HCT116 (cell line): ENCODE measurements at regions not wholly inside any gene's neighbourhood (a gene's known extent, or its start where the extent isn't known, plus 50 kb on each side); places are given as distances from the start of the nearest gene placed in this dataset.
A peak's percentile ranks its signal among the peaks of the same experiment; 100 is the strongest.

Experiments
- ATAC-seq: fragments of 200-7000 bp; cut with Tn5 transposase; 2 replicates; pipeline ENCODE4 v1.9.1; 2020; ENCODE audit warnings: mild to moderate bottlenecking, moderate library complexity
- BruUV-seq: library from RNA; stranded (reverse); fragments of 400-500 nt; replicated peaks from 2 replicates; lab custom pipeline; 2021; lab: Mats Ljungman, UMichigan
- CTCF ChIA-PET: fragments of 300-600 bp; sonication (Branson Sonifier 250); formaldehyde crosslinking; loops from one replicate; lab custom pipeline; 2021; ENCODE audit warnings: antibody characterized with exemption; lab: Charles Lee
- POLR2A ChIA-PET: fragments of 300-600, 350-600 bp; sonication (Branson Sonifier 250); formaldehyde crosslinking; loops from one replicate; lab custom pipeline; 2021; ENCODE audit warnings: antibody characterized with exemption; lab: Charles Lee
- RAD21 ChIA-PET, 2 experiments: fragments of 300-600 bp; sonication (Branson Sonifier 250); formaldehyde crosslinking; loops; one replicate each; lab custom pipeline; 2023; ENCODE audit warnings: low total read pairs in 2 of 2; ENCODE audit not compliant: uncharacterized antibody in 2 of 2, unreplicated experiment in 2 of 2, low non-redundant PET in 1 of 2; lab: Charles Lee
- DNase-seq: peaks from one replicate; pipeline ENCODE4 v3.0.0-alpha.2; 2010; ENCODE audit warnings: low read depth, low spot score
- H2AFZ ChIP-seq: fragments of 200-600 bp; shearing (Covaris generic), sonication (generic); 2 replicates; pipeline ENCODE4 v1.6.1; 2017; ENCODE audit warnings: low read depth, mixed run types, mixed read lengths, antibody characterized with exemption, low read length; ENCODE audit not compliant: poor library complexity, severe bottlenecking
- H3K27ac ChIP-seq: 2 replicates; pipeline ENCODE4 v1.5.1; 2012; ENCODE audit warnings: low read depth, low read length
- H3K27me3 ChIP-seq: fragments of 200-600 bp; sonication (generic); 2 replicates; pipeline ENCODE4 v1.6.1; 2016; ENCODE audit warnings: mixed run types, low read length, mixed read lengths; ENCODE audit not compliant: insufficient read depth
- H3K36me3 ChIP-seq, 2 experiments: fragments of 200-500 bp in 1 of 2; fragments of 200-600 bp in 1 of 2; sonication (Bioruptor generic) in 1 of 2; sonication (generic) in 1 of 2; 2 replicates each; pipeline versions ENCODE4 v1.5.1 to v1.6.1; 2014 to 2016; ENCODE audit warnings: low read length in 2 of 2, inconsistent platforms in 1 of 2, mixed read lengths in 1 of 2, mixed run types in 1 of 2; ENCODE audit not compliant: insufficient read depth in 2 of 2, control insufficient read depth in 1 of 2
- H3K4me1 ChIP-seq, 2 experiments: fragments of 200-600 bp in 1 of 2; sonication (generic) in 1 of 2; 2 replicates each; pipeline versions ENCODE4 v1.5.1 to v1.6.1; 2012 to 2017; ENCODE audit warnings: low read length in 2 of 2, inconsistent platforms in 1 of 2, mild to moderate bottlenecking in 1 of 2, mixed read lengths in 1 of 2, mixed run types in 1 of 2, moderate library complexity in 1 of 2; ENCODE audit not compliant: insufficient read depth in 2 of 2, control insufficient read depth in 1 of 2
- H3K4me2 ChIP-seq: fragments of 200-600 bp; sonication (generic); 2 replicates; pipeline ENCODE4 v1.6.1; 2017; ENCODE audit warnings: mixed run types, low read length, mixed read lengths
- H3K4me3 ChIP-seq, 2 experiments: fragments of 200-600 bp in 1 of 2; sonication (generic) in 1 of 2; replicated peaks in 1 of 2; 2 replicates each; pipeline ENCODE4 v1.5.1; 2011 to 2016; ENCODE audit warnings: low read length in 2 of 2, control low read depth in 1 of 2, low read depth in 1 of 2, mild to moderate bottlenecking in 1 of 2, mixed read lengths in 1 of 2, mixed run types in 1 of 2
- H3K79me2 ChIP-seq: fragments of 200-600 bp; sonication (generic); 2 replicates; pipeline ENCODE4 v1.6.1; 2017; ENCODE audit warnings: mild to moderate bottlenecking, mixed run types, low read length, moderate library complexity, mixed read lengths; ENCODE audit not compliant: insufficient read depth
- H3K9ac ChIP-seq: fragments of 200-600 bp; sonication (generic); 2 replicates; pipeline ENCODE4 v1.6.1; 2016; ENCODE audit warnings: low read length, mixed read lengths
- H3K9me2 ChIP-seq: fragments of 200-600 bp; sonication (generic), shearing (Covaris generic); 2 replicates; pipeline ENCODE4 v1.6.1; 2017; ENCODE audit warnings: mixed run types, mild to moderate bottlenecking, moderate library complexity; ENCODE audit not compliant: insufficient read depth
- H3K9me3 ChIP-seq, 2 experiments: fragments of 200-500 bp in 1 of 2; fragments of 200-600 bp in 1 of 2; sonication (Bioruptor generic) in 1 of 2; sonication (generic) in 1 of 2; 2 replicates each; pipeline ENCODE4 v1.6.1; 2014 to 2017; ENCODE audit warnings: low read length in 2 of 2, mixed read lengths in 2 of 2, inconsistent platforms in 1 of 2, low read depth in 1 of 2, mild to moderate bottlenecking in 1 of 2, mixed run types in 1 of 2, moderate library complexity in 1 of 2; ENCODE audit not compliant: control insufficient read depth in 1 of 2, insufficient read depth in 1 of 2
- H4K20me1 ChIP-seq: fragments of 200-600 bp; sonication (generic), shearing (Covaris generic); 2 replicates; pipeline ENCODE4 v1.6.1; 2017; ENCODE audit warnings: mixed run types, mild to moderate bottlenecking, moderate library complexity; ENCODE audit not compliant: insufficient read depth
- CBX3 ChIP-seq: IDR thresholded peaks from 2 replicates; pipeline ENCODE4 v1.6.1; 2012; ENCODE audit warnings: low read depth
- POLR2A ChIP-seq: IDR thresholded peaks from 2 replicates; pipeline ENCODE4 v1.7.0; 2011; ENCODE audit warnings: borderline replicate concordance; ENCODE audit not compliant: insufficient read depth, insufficient read length; ENCODE audit errors: extremely low read depth
- YY1 ChIP-seq: IDR thresholded peaks from 2 replicates; pipeline ENCODE4 v1.6.1; 2011; ENCODE audit warnings: low read length, low read depth, moderate library complexity, mild to moderate bottlenecking; ENCODE audit not compliant: insufficient replicate concordance; ENCODE audit errors: extremely low read depth
- intact Hi-C: fragments of 100-400 bp; cut with micrococcal nuclease; formaldehyde crosslinking; loops from 2 replicates; pipeline ENCODE4 v1.10.0; 2022

DNA sequence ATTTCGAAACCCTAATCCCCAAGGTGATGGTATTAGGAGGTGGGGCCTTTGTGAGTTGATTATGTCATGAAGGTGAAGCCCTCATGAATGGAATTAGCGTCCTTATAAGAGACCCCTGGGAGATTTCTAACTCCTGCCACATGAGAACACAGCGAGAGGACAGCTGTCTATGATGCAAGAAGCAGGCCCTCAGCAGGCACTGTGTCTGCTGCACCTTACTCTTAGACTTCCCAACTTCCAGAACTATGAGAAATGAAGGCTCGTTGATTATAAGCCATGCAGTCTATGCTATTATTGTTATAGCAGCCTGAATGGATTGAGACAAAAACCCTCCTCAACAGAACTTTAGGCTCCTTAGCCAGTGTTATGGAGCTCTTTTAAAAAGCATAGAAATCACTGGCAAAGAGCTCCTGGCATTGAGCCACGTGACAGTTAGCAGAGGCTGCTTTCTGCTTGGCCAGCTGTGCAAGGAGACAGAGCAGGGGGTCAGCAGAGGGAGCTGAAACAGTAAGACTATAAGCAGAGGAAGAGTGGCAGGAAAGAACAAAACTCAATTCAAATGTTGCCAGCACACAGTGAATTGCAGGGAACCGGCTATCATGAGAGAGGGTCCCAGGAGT lies 219.2 kb upstream of the FAT1 start:
- Histone ChIP-seq H3K4me1 (peaks cover 23 to 74% of the 10 kb centered on the region in 2 experiments), H3K4me2 (no peak overlapping the region), H4K20me1 (no peaks in the 10 kb centered on the region), H3K27ac (no peak overlapping the region), H3K9me3 (no peaks in the 10 kb centered on the region)
- CTCF ChIA-PET = no interaction called here
- TF ChIP-seq CBX3 (peak; percentile 27; the same call in 1 of the 2 replicates), YY1 (no peak)
- TF ChIP-seq, all 23 proteins: peak for 1
- intact Hi-C loops = loop anchor here (10.0 kb wide), 1 partner anchor 662 kb away; no protein-coding TSS in a partner anchor
- H3K9ac ChIP-seq = no peak overlapping the region
- DNase-seq (no peak), ATAC-seq (no peak)
- H2AFZ ChIP-seq = no peak overlapping the region
- no TSS peak for BruUV-seq
- no peaks in the 10 kb centered on the region for H3K79me2 ChIP-seq
- no peak overlapping the region for H3K4me3 ChIP-seq
- no peaks in the 10 kb centered on the region for H3K9me2 ChIP-seq
- ChIA-PET RAD21 (no interaction called here), POLR2A (no interaction called here)
- H3K36me3 ChIP-seq = no peaks in the 10 kb centered on the region
- H3K27me3 ChIP-seq = no peaks in the 10 kb centered on the region

DNA sequence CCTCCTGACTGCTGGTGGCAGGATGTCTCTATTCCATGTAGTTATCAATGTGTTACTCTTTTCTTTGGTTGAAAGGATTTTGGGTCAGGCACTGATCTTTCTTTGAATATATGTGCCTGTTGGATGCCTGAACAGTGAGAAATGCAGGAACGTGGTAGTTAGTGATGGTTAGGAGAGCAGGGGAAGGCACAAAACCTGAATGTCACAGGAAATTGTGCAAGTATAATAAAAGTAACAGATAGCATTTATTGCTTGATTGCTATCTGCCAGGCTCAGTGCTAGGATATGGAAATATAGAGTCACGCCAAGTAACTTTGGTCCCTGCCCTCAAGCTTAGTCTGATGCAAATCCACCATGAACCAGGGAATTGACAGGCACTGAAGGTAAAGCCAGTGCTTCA lies 219.8 kb upstream of the FAT1 start:
- no peak for TF ChIP-seq POLR2A
- TF ChIP-seq, all 23 proteins: peak for 0
- no peaks in the 10 kb centered on the region for H3K27me3 ChIP-seq
- POLR2A ChIA-PET = no interaction called here
- DNase-seq (no peak), ATAC-seq (no peak)
- RAD21 ChIA-PET = no interaction called here
- H3K4me3 ChIP-seq = no peak overlapping the region
- H3K36me3 ChIP-seq = no peaks in the 10 kb centered on the region
- H3K4me2 ChIP-seq = no peak overlapping the region
- CTCF ChIA-PET = no interaction called here
- BruUV-seq = no TSS peak
- intact Hi-C loops = loop anchor here (10.0 kb wide), 1 partner anchor 661 kb away; no protein-coding TSS in a partner anchor
- H3K9me2 ChIP-seq = no peaks in the 10 kb centered on the region
- no peaks in the 10 kb centered on the region for H3K79me2 ChIP-seq
- no peak overlapping the region for H3K9ac ChIP-seq
- no peak overlapping the region for H3K27ac ChIP-seq
- peaks cover 20 to 73% of the 10 kb centered on the region in 2 experiments for H3K4me1 ChIP-seq
- H2AFZ ChIP-seq = no peak overlapping the region
- H4K20me1 ChIP-seq = no peaks in the 10 kb centered on the region
- H3K9me3 ChIP-seq = no peaks in the 10 kb centered on the region
